Heart right ventricle (tissue), 16 donors: ENCODE measurements at regions not wholly inside any gene's neighbourhood (a gene's known extent, or its start where the extent isn't known, plus 50 kb on each side); places are given as distances from the start of the nearest gene placed in this dataset.

Experiments used
- ATAC-seq, 8 donors: fragments of 200-7000 bp; cut with Tn5 transposase; one replicate each; pipeline ENCODE4 v1.9.1; 2020; ENCODE audit warnings: mild to moderate bottlenecking in 8 of 8, moderate library complexity in 8 of 8, moderate number of reproducible peaks in 1 of 8
- DNase-seq, 2 donors: peaks; one replicate each; pipeline ENCODE4 v3.0.0-alpha.2; 2020
- H3K27ac ChIP-seq, 10 donors: fragments of 200-600 bp; sonication (generic) in 2 of 10; one replicate each; pipeline versions ENCODE4 v1.5.0 to v1.8.0; 2020 to 2022; ENCODE audit warnings: mild to moderate bottlenecking in 3 of 10
- H3K27me3 ChIP-seq, 7 donors: fragments of 200-600 bp; one replicate each; pipeline ENCODE4 v1.8.0; 2021 to 2022; ENCODE audit warnings: mild to moderate bottlenecking in 2 of 7
- H3K36me3 ChIP-seq, 9 donors: fragments of 200-600 bp; sonication (generic) in 1 of 9; one replicate each; pipeline versions ENCODE4 v1.5.0 to v1.8.0; 2020 to 2022; ENCODE audit warnings: mild to moderate bottlenecking in 2 of 9
- H3K4me1 ChIP-seq, 9 donors: fragments of 200-600 bp; sonication (generic) in 1 of 9; one replicate each; pipeline versions ENCODE4 v1.5.0 to v1.8.0; 2020 to 2022; ENCODE audit warnings: mild to moderate bottlenecking in 4 of 9
- H3K4me3 ChIP-seq, 10 donors: fragments of 200-600 bp; sonication (generic) in 2 of 10; one replicate each; pipeline versions ENCODE4 v1.5.0 to v1.8.0; 2020 to 2022; ENCODE audit warnings: mild to moderate bottlenecking in 7 of 10, moderate library complexity in 2 of 10
- H3K9me3 ChIP-seq, 11 donors: fragments of 200-600 bp in 10 of 11; sonication (generic) in 2 of 11; one replicate each; pipeline versions ENCODE4 v1.5.0 to v1.8.0; 2013 to 2022; ENCODE audit warnings: mild to moderate bottlenecking in 2 of 11, control low read depth in 1 of 11, moderate library complexity in 1 of 11
- CTCF ChIP-seq, 9 donors: fragments of 200-600 bp; sonication (generic) in 2 of 9; IDR thresholded peaks; one replicate each; pipeline versions ENCODE4 v1.5.0 to v1.8.0; 2021 to 2022; ENCODE audit warnings: antibody characterized with exemption in 9 of 9, mild to moderate bottlenecking in 5 of 9, moderate library complexity in 1 of 9
- WGBS, 2 donors: extraction: QIAGEN DNeasy Blood & Tissue Kit; methylation state at CpG; one replicate each; pipeline ENCODE4 v1.1.7; 2013; ENCODE audit warnings: inconsistent platforms in 1 of 2; 5-methylcytosine and 5-hydroxymethylcytosine counted together
- intact Hi-C, 10 donors: fragments of 100-400 bp; cut with DNase I; formaldehyde crosslinking; loops; one replicate each; pipeline versions ENCODE4 v1.11.1 to v1.14.2; 2022
- donor health status: Arrhythmogenic right ventricular cardiomyopathy.
- donor health status: ischemic (EF 13 %, LVEDD 7.1; RV severe dilation, severe dysfunction).
- donor health status: healthy with polysubstance abuse.
- donor health status: DM: no; HTN: yes; CAD: no.
- donor health status: DM: no; HTN: no; CAD: no.
- donor health status: ischemic (EF 25% LVEDD 6.9; RV normal size, moderate dysfunction).
- donor health status: ischemic (EF 25% LVEDD 5.7; RV mildly dilated, moderate dysfunction).
- donor health status: healthy.
- donor health status: DM: yes; HTN: yes; CAD: no.
- donor health status: Ischemic cardiomyopathy.
- donor health status: ischemic (EF 35%, LVEDD 5.7; RV mildly dilated, moderate dysfunction).
- donor health status: nonischemic (EF 11% LVEDD 7.7; RV severe dilation, severe dysfunction).
- donor health status: DM: yes; HTN: yes; CAD: no.
- donor health status: PGD.
- donor health status: ischemic (EF 29% LVEDD 5.4; RV normal size, mild dysfunction).
- donor health status: nonischemic (EF 23%, LVEDD 6.1; RV moderate dilation, normal function).

GRCh38 chr18:39872651-39873050, 2082.4 kb upstream of the PIK3C3 start:
- no peak overlapping the region for H3K4me3 ChIP-seq
- WGBS, 2 donors, result 89 to 92% methylated on average over 1 of the region's 1 CpG
- H3K36me3 ChIP-seq, result no peaks in the 10 kb centered on the region
- no peak overlapping the region for H3K27ac ChIP-seq
- no peaks in the 10 kb centered on the region for H3K4me1 ChIP-seq
- ATAC-seq (no peak), DNase-seq (no peak)
- intact Hi-C loops, result no loop called here
- TF ChIP-seq CTCF (IDR thresholded peaks at IDR 0.05), result no peak
- H3K27me3 ChIP-seq, result no peaks in the 10 kb centered on the region
- H3K9me3 ChIP-seq, result no peaks in the 10 kb centered on the region

- 80 to 91% methylated on average over 3 of the region's 3 CpGs for WGBS, 2 donors
- intact Hi-C loops, result no loop called here
- H3K36me3 ChIP-seq, result no peaks in the 10 kb centered on the region
- TF ChIP-seq CTCF (IDR thresholded peaks at IDR 0.05), result no peak
- no peak overlapping the region for H3K4me3 ChIP-seq
- ATAC-seq (no peak), DNase-seq (no peak)
- no peaks in the 10 kb centered on the region for H3K4me1 ChIP-seq
- H3K27me3 ChIP-seq, result no peaks in the 10 kb centered on the region
- no peaks in the 10 kb centered on the region for H3K9me3 ChIP-seq
- no peak overlapping the region for H3K27ac ChIP-seq
These were observed 2083.1 kb upstream of the PIK3C3 start for GRCh38 chr18:39871961-39872360.

- Histone ChIP-seq H3K9me3 (no peaks in the 10 kb centered on the region), H3K4me1 (no peaks in the 10 kb centered on the region), H3K27me3 (no peaks in the 10 kb centered on the region), H3K4me3 (no peak overlapping the region), H3K27ac (no peak overlapping the region), H3K36me3 (no peaks in the 10 kb centered on the region)
- no peak for TF ChIP-seq CTCF (IDR thresholded peaks at IDR 0.05)
- WGBS, 2 donors, result 81 to 86% methylated on average over 3 of the region's 3 CpGs
- DNase-seq, result no peak
- no peak for ATAC-seq
- intact Hi-C loops, result no loop called here
These were observed 2084.4 kb upstream of the PIK3C3 start for GRCh38 chr18:39870591-39870990.

- H3K4me1 ChIP-seq, result peaks cover 0 to 7% (median 0%) of the 10 kb centered on the region in 9 donors
- no peak for DNase-seq
- TF ChIP-seq CTCF (IDR thresholded peaks at IDR 0.05), result no peak
- ATAC-seq, result no peak
- no peak overlapping the region for H3K27ac ChIP-seq
- no peaks in the 10 kb centered on the region for H3K27me3 ChIP-seq
- peaks cover 0 to 5% (median 0%) of the 10 kb centered on the region in 11 donors for H3K9me3 ChIP-seq
- no peaks in the 10 kb centered on the region for H3K36me3 ChIP-seq
- 56 to 66% methylated on average over 2 of the region's 2 CpGs for WGBS, 2 donors
- intact Hi-C loops, result no loop called here
- H3K4me3 ChIP-seq, result no peak overlapping the region
These were observed 2091.1 kb upstream of the PIK3C3 start for GRCh38 chr18:39863916-39864315.
